ENCODE measurements at regions not wholly inside any gene's neighbourhood (a gene's known extent, or its start where the extent isn't known, plus 50 kb on each side); places are given as distances from the start of the nearest gene placed in this dataset.

- no peaks in the 10 kb centered on the region for H3K27me3 ChIP-seq (ENCODE audit: control insufficient read depth in 3 of 3, insufficient read depth in 3 of 3, low read length in 2 of 3)
- no peaks in the 10 kb centered on the region for H3K4me1 ChIP-seq (ENCODE audit: control insufficient read depth in 5 of 5, insufficient read depth in 5 of 5, low read length in 5 of 5)
- no peak for TF ChIP-seq CTCF (IDR thresholded peaks at IDR 0.05; ENCODE audit: control extremely low read depth, extremely low read depth)
- no peak overlapping the region for H3K9ac ChIP-seq (ENCODE audit: insufficient read depth in 1 of 2, low read length in 2 of 2)
- DNase-seq (peak in 2 of 3 donors; percentile 4 to 50), ATAC-seq (ENCODE audit: insufficient read depth, low FRiP score) (no peak)
- H3K9me3 ChIP-seq (ENCODE audit: control insufficient read depth in 4 of 4, insufficient read depth in 3 of 4, low read length in 3 of 4) = peaks cover 0 to 2% (median 0%) of the 10 kb centered on the region in 4 donors
- H3K36me3 ChIP-seq (ENCODE audit: control insufficient read depth in 4 of 4, insufficient read depth in 4 of 4, low read length in 4 of 4) = no peaks in the 10 kb centered on the region
- H3K27ac ChIP-seq (ENCODE audit: low read depth in 1 of 2, low read length in 1 of 2) = no peak overlapping the region
- H3K4me3 ChIP-seq = no peak overlapping the region
- WGBS, 2 donors = 66 to 80% methylated on average over 11 of the region's 11 CpGs
Observed at GRCh38 chr17:5825717-5826330, 241.5 kb upstream of the NLRP1 start.

- TF ChIP-seq CTCF (IDR thresholded peaks at IDR 0.05; ENCODE audit: control extremely low read depth, extremely low read depth) = no peak
- Histone ChIP-seq H3K27ac (ENCODE audit: low read depth in 1 of 2, low read length in 1 of 2) (no peak overlapping the region), H3K36me3 (ENCODE audit: control insufficient read depth in 4 of 4, insufficient read depth in 4 of 4, low read length in 4 of 4) (no peaks in the 10 kb centered on the region), H3K27me3 (ENCODE audit: control insufficient read depth in 3 of 3, insufficient read depth in 3 of 3, low read length in 2 of 3) (no peaks in the 10 kb centered on the region), H3K4me3 (no peak overlapping the region), H3K9ac (ENCODE audit: insufficient read depth in 1 of 2, low read length in 2 of 2) (no peak overlapping the region), H3K4me1 (ENCODE audit: control insufficient read depth in 5 of 5, insufficient read depth in 5 of 5, low read length in 5 of 5) (no peaks in the 10 kb centered on the region), H3K9me3 (ENCODE audit: control insufficient read depth in 4 of 4, insufficient read depth in 3 of 4, low read length in 3 of 4) (peaks cover 0 to 2% (median 0%) of the 10 kb centered on the region in 4 donors)
- no peak for DNase-seq
- WGBS, 2 donors = 76 to 86% methylated on average over 2 of the region's 2 CpGs
- ATAC-seq (ENCODE audit: insufficient read depth, low FRiP score) = no peak
Observed at GRCh38 chr17:5826384-5826783, 242.1 kb upstream of the NLRP1 start.

- Histone ChIP-seq H3K4me1 (ENCODE audit: control insufficient read depth in 5 of 5, insufficient read depth in 5 of 5, low read length in 5 of 5) (no peaks in the 10 kb centered on the region), H3K9me3 (ENCODE audit: control insufficient read depth in 4 of 4, insufficient read depth in 3 of 4, low read length in 3 of 4) (peaks cover 0 to 2% (median 0%) of the 10 kb centered on the region in 4 donors), H3K27me3 (ENCODE audit: control insufficient read depth in 3 of 3, insufficient read depth in 3 of 3, low read length in 2 of 3) (no peaks in the 10 kb centered on the region), H3K9ac (ENCODE audit: insufficient read depth in 1 of 2, low read length in 2 of 2) (no peak overlapping the region), H3K27ac (ENCODE audit: low read depth in 1 of 2, low read length in 1 of 2) (no peak overlapping the region), H3K36me3 (ENCODE audit: control insufficient read depth in 4 of 4, insufficient read depth in 4 of 4, low read length in 4 of 4) (no peaks in the 10 kb centered on the region), H3K4me3 (no peak overlapping the region)
- WGBS, 2 donors = 60 to 68% methylated on average over 4 of the region's 4 CpGs
- DNase-seq (no peak), ATAC-seq (ENCODE audit: insufficient read depth, low FRiP score) (no peak)
- no peak for TF ChIP-seq CTCF (IDR thresholded peaks at IDR 0.05; ENCODE audit: control extremely low read depth, extremely low read depth)
Observed at GRCh38 chr17:5830921-5831320, 239.3 kb upstream of the WSCD1 start.

GRCh38 chr17:5832886-5833285, 237.3 kb upstream of the WSCD1 start:
- H3K27ac ChIP-seq (ENCODE audit: low read depth in 1 of 2, low read length in 1 of 2) = no peak overlapping the region
- DNase-seq (peak in 2 of 3 donors; percentile 8 to 23), ATAC-seq (ENCODE audit: insufficient read depth, low FRiP score) (no peak)
- no peaks in the 10 kb centered on the region for H3K4me1 ChIP-seq (ENCODE audit: control insufficient read depth in 5 of 5, insufficient read depth in 5 of 5, low read length in 5 of 5)
- WGBS, 2 donors = 6 to 11% methylated on average over 1 of the region's 1 CpG
- no peak overlapping the region for H3K9ac ChIP-seq (ENCODE audit: insufficient read depth in 1 of 2, low read length in 2 of 2)
- H3K36me3 ChIP-seq (ENCODE audit: control insufficient read depth in 4 of 4, insufficient read depth in 4 of 4, low read length in 4 of 4) = no peaks in the 10 kb centered on the region
- H3K4me3 ChIP-seq = no peak overlapping the region
- H3K27me3 ChIP-seq (ENCODE audit: control insufficient read depth in 3 of 3, insufficient read depth in 3 of 3, low read length in 2 of 3) = no peaks in the 10 kb centered on the region
- H3K9me3 ChIP-seq (ENCODE audit: control insufficient read depth in 4 of 4, insufficient read depth in 3 of 4, low read length in 3 of 4) = peaks cover 0 to 2% (median 0%) of the 10 kb centered on the region in 4 donors
- TF ChIP-seq CTCF (IDR thresholded peaks at IDR 0.05; ENCODE audit: control extremely low read depth, extremely low read depth) = no peak

Measured in lung (tissue), 11 donors.